Liver (tissue), 3 donors: ENCODE measurements at regions not wholly inside any gene's neighbourhood (a gene's known extent, or its start where the extent isn't known, plus 50 kb on each side); places are given as distances from the start of the nearest gene placed in this dataset.

ENCODE experiments used
- CTCF ChIP-seq: fragments of 150-350 bp; IDR thresholded peaks from 2 replicates; pipeline ENCODE4 v1.5.1; 2017; ENCODE audit warnings: improper control_type of control experiment, low read depth, low read length; ENCODE audit not compliant: missing input control
- EGR1 ChIP-seq, 2 donors: IDR thresholded peaks; 2 replicates each; pipeline ENCODE4 v1.6.1; 2016 to 2018; ENCODE audit warnings: antibody characterized with exemption in 2 of 2, low read depth in 2 of 2
- JUND ChIP-seq, 2 donors: IDR thresholded peaks; 2 replicates each; pipeline ENCODE4 v1.6.1; 2016; ENCODE audit warnings: antibody characterized with exemption in 2 of 2
- RAD21 ChIP-seq, 2 donors: IDR thresholded peaks; 2 replicates each; pipeline ENCODE4 v1.6.1; 2016; ENCODE audit warnings: antibody characterized with exemption in 2 of 2, mild to moderate bottlenecking in 2 of 2
- RXRA ChIP-seq, 2 donors: IDR thresholded peaks; 2 replicates each; pipeline ENCODE4 v1.6.1; 2017 to 2018; ENCODE audit warnings: antibody characterized with exemption in 2 of 2, mild to moderate bottlenecking in 1 of 2
- SP1 ChIP-seq: IDR thresholded peaks from 2 replicates; pipeline ENCODE4 v1.6.1; 2018; ENCODE audit warnings: antibody characterized with exemption, mild to moderate bottlenecking
- TF ChIP-seq, protein P1 (sequence below): IDR thresholded peaks from 2 replicates; pipeline ENCODE4 v1.6.1; 2016; ENCODE audit warnings: antibody characterized with exemption, mild to moderate bottlenecking
- TF ChIP-seq, protein P2 (sequence below): IDR thresholded peaks from 2 replicates; pipeline ENCODE4 v1.6.1; 2016; ENCODE audit warnings: antibody characterized with exemption
- donor health status: healthy.
- donor health status: healthy.

GRCh38 chr1:83029050-83029449 is 969.9 kb downstream of the TTLL7 start:
- TF ChIP-seq CTCF = no peak
- TF ChIP-seq, protein P1, sequence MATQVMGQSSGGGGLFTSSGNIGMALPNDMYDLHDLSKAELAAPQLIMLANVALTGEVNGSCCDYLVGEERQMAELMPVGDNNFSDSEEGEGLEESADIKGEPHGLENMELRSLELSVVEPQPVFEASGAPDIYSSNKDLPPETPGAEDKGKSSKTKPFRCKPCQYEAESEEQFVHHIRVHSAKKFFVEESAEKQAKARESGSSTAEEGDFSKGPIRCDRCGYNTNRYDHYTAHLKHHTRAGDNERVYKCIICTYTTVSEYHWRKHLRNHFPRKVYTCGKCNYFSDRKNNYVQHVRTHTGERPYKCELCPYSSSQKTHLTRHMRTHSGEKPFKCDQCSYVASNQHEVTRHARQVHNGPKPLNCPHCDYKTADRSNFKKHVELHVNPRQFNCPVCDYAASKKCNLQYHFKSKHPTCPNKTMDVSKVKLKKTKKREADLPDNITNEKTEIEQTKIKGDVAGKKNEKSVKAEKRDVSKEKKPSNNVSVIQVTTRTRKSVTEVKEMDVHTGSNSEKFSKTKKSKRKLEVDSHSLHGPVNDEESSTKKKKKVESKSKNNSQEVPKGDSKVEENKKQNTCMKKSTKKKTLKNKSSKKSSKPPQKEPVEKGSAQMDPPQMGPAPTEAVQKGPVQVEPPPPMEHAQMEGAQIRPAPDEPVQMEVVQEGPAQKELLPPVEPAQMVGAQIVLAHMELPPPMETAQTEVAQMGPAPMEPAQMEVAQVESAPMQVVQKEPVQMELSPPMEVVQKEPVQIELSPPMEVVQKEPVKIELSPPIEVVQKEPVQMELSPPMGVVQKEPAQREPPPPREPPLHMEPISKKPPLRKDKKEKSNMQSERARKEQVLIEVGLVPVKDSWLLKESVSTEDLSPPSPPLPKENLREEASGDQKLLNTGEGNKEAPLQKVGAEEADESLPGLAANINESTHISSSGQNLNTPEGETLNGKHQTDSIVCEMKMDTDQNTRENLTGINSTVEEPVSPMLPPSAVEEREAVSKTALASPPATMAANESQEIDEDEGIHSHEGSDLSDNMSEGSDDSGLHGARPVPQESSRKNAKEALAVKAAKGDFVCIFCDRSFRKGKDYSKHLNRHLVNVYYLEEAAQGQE = no peak
- TF ChIP-seq SP1 = no peak
- no peak for TF ChIP-seq JUND (IDR thresholded peaks at IDR 0.05)
- TF ChIP-seq EGR1 (IDR thresholded peaks at IDR 0.05; ENCODE audit: low read depth in 2 of 2) = no peak
- no peak for TF ChIP-seq RAD21 (IDR thresholded peaks at IDR 0.05)
- TF ChIP-seq, protein P2, sequence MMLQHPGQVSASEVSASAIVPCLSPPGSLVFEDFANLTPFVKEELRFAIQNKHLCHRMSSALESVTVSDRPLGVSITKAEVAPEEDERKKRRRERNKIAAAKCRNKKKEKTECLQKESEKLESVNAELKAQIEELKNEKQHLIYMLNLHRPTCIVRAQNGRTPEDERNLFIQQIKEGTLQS = no peak
- TF ChIP-seq RXRA (IDR thresholded peaks at IDR 0.05) = no peak
